Activated CD8-positive, alpha-beta memory T cell treated with anti-CD3 and anti-CD28 coated beads, Interleukin-2, amount 50 U/mL, for 4 hours (primary cell): ENCODE measurements at regions not wholly inside any gene's neighbourhood (a gene's known extent, or its start where the extent isn't known, plus 50 kb on each side); places are given as distances from the start of the nearest gene placed in this dataset.
"Not testable (repeated sequence)": the region's sequence is repeated elsewhere in the genome, so short reads cannot be mapped to it uniquely, and the experiment has no call there.

Experiments
- DNase-seq: peaks from one replicate; pipeline ENCODE4 v3.0.0-alpha.2; 2020

GRCh38 chr11:134611537-134611936 is 199.5 kb upstream of the B3GAT1 start:
- no peak for DNase-seq

- DNase-seq, result no peak
Observed at GRCh38 chr11:134610116-134610910, 198.3 kb upstream of the B3GAT1 start.

GRCh38 chr11:134609361-134610115 is 197.5 kb upstream of the B3GAT1 start:
- DNase-seq, result no peak

GRCh38 chr11:134607963-134608750 is 196.1 kb upstream of the B3GAT1 start:
- no peak for DNase-seq

- DNase-seq, result no peak
Observed at GRCh38 chr11:134606251-134606650, 194.2 kb upstream of the B3GAT1 start.

- DNase-seq, result no peak
Observed at GRCh38 chr11:134604886-134605285, 192.8 kb upstream of the B3GAT1 start.

- no peak for DNase-seq
Observed at GRCh38 chr11:134599299-134599771, 187.3 kb upstream of the B3GAT1 start.

GRCh38 chr11:134598368-134598767 is 186.3 kb upstream of the B3GAT1 start:
- no peak for DNase-seq

GRCh38 chr11:134597452-134597851 is 185.4 kb upstream of the B3GAT1 start:
- no peak for DNase-seq

- DNase-seq, result no peak
Observed at GRCh38 chr11:134596404-134596803, 184.4 kb upstream of the B3GAT1 start.

- DNase-seq, result peak; percentile 52
Observed at GRCh38 chr11:134592391-134592990, 180.4 kb upstream of the B3GAT1 start.

- DNase-seq, result no peak
Observed at GRCh38 chr11:134591338-134591737, 179.3 kb upstream of the B3GAT1 start.

GRCh38 chr11:134589129-134589528 is 177.1 kb upstream of the B3GAT1 start:
- no peak for DNase-seq

- DNase-seq, result not testable (repeated sequence)
Observed at GRCh38 chr11:134588460-134589110, 176.5 kb upstream of the B3GAT1 start.

GRCh38 chr11:134587345-134587744 is 175.3 kb upstream of the B3GAT1 start:
- DNase-seq, result no peak

- DNase-seq, result no peak
Observed at GRCh38 chr11:134586726-134587125, 174.7 kb upstream of the B3GAT1 start.

- no peak for DNase-seq
Observed at GRCh38 chr11:134585666-134586610, 173.9 kb upstream of the B3GAT1 start.

GRCh38 chr11:134584706-134585445 is 172.8 kb upstream of the B3GAT1 start:
- DNase-seq, result no peak

- DNase-seq, result no peak
Observed at GRCh38 chr11:134584001-134584561, 172.0 kb upstream of the B3GAT1 start.

GRCh38 chr11:134583397-134583990 is 171.5 kb upstream of the B3GAT1 start:
- no peak for DNase-seq
